GM18507 (cell line): ENCODE measurements at regions not wholly inside any gene's neighbourhood (a gene's known extent, or its start where the extent isn't known, plus 50 kb on each side); places are given as distances from the start of the nearest gene placed in this dataset.

Experiments used
- DNase-seq: peaks from one replicate; pipeline ENCODE4 v3.0.0; 2011; ENCODE audit warnings: low read depth; ENCODE audit not compliant: insufficient read length; ENCODE audit errors: extremely low spot score
- FAIRE-seq: peaks from 2 replicates; lab custom pipeline; 2011; peaks lifted over from hg19 to GRCh38; lab: Jason Lieb, UNC

DNA sequence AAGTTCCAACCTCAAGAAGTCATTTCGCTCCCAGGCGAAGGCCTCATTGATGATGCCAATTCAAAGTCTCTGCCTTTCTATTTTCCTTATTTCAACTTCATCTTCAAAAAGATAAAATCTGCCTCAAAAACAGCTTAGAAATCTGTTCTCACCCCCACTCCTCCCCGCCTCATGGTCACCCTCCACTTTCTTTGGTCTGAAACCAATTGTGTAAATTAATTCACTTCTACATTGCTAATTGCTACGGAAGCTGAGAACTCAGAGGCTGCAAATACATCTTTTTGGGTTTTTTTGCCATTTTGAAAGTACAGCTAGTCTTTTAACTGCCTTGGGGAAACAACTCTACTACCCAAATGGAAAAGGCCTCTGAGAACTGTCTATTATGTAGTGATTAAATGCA lies 350.0 kb upstream of the SLC24A2 start:
- FAIRE-seq: no peak
- DNase-seq: no peak

DNA sequence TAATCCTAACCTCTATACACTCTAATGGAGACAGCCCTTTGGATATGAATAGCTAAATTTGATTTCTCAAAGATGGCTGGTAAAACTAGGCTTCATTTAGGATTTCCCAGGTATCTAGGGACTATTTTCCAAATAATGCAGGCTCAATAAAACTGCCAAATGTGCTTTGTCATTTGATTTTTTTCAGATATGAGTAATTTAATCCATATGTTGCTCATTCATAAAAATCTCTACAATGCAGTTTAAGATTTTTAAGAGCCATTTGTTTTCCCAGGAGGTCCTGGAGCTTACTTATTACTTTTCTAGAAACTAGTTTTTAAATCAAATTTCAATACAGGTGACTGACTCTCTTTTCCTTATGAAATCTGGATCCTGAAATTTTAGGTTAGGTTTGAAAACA lies 349.3 kb upstream of the SLC24A2 start:
- no peak for FAIRE-seq

DNA sequence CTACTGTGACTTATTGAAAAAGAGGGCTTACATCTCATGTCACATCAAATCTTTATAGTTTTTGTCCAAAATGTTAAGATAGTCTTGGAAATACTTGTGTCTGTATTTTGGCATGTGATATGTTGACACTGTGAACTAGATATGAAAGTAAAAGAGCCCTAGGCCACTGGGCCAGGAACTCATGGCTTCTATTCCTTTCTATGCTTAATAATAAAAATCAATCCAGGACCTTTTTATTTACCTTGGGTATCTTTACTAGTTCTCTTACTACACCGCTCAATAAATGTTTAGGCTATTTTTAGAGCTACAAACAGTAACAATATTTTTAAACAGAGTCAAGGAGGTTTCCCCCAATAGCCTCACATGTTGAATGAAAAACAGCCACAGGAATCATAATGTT lies 348.6 kb upstream of the SLC24A2 start:
- no peak for FAIRE-seq
- DNase-seq: no peak

More for the DNA sequence above, 349.3 kb upstream of the SLC24A2 start:
- DNase-seq: no peak

DNA sequence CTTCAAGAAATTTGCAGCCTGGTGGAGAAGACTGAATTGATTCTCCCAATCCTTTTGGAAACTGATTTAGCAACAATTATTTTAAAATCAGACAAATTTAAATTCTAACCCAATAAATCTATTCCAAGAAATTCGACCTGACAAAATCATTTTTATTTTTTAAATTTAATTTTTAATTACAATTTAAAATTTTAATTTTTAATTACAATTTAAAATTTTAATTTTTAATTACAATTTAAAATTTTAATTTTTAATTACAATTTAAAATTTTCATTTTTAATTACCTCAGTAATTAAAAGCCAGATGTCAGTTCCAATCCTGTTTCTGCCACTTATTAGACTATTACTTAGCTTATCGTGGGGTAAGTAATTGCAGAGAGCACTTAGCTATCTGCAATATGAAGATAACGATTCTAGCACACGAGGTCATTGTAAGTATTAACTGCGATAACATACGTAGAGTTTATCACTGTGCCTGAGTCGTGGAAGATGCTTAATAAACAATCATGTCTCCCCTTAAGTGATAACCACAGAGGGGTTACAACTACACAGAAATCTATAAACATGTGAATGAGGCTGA lies 346.4 kb upstream of the SLC24A2 start:
- FAIRE-seq: no peak
- DNase-seq: no peak

DNA sequence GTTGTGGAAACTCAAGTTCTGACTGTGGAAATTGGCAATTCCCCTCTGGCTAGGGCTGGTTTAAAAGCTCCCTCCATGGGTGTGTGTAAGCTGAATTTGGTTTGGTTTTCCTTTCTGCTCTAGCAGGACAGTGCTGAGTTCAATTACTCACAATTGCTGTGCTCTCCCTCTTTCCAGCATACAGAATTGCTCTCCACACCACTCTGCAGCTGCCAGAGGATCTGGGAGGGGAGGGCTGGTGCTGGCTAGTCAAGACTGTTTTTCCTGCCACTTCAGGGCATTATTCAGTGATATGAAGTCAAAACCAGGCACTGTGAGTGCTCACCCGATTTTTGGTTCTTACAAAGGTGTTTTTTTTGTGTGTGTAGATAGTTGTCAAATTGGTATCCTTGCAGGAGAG lies 336.9 kb upstream of the SLC24A2 start:
- DNase-seq (no peak), FAIRE-seq (no peak)

DNA sequence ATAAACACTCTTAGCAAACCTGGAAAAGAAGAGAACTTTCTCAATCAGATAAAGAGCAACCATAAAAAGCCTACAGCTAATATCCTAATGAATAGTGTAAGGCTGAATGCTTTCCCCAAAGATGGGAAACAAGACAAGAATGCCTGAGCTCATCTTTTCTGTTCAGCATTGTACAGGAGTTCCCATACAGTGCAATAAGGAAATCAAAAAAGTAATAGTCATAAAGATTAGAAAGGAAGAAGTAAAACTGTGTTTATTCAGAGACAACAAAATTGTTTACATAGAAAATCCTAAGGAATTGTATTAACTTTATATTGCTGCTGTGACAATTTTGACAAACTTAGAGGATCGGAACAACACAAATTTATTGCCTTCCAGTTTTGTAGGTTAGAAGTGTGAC lies 330.7 kb upstream of the SLC24A2 start:
- FAIRE-seq (no peak), DNase-seq (no peak)

DNA sequence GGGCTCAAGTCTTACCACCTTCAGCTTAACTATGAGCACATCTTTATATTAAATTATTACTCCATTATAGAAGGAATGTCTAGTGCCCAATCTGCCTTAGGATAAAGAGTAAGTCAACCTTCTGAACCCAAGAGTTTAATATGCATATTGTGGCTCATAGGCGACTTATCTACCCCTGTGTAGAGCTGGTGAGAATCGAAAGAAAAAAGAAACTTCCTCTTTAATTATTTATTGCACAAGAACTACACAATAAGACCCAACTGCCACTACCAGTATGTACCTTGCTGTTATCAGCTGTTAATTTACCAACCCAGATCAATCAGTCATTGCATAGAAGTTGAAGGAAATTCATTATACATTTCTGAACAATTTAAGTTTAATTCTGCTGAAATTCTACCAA lies 329.1 kb upstream of the SLC24A2 start:
- FAIRE-seq: no peak
- no peak for DNase-seq

DNA sequence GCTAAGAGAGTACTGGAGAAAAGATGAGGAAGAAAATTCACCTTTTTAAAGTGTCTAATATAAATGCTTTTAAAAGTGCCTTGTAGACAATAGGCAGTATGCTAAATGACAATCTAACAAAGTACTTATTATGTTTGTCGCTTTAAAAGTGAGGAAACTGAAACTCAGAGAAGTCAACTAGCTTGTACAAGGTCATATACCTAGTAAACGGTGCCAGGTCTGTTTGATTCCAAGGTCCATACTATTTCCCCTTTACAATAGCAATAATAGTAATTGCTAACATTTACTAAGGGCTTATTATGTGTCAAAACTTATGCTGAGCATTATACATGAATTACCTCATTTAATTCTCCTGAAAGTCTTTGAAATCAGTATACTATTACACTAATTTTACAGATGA lies 328.6 kb upstream of the SLC24A2 start:
- DNase-seq: no peak
- FAIRE-seq: no peak

DNA sequence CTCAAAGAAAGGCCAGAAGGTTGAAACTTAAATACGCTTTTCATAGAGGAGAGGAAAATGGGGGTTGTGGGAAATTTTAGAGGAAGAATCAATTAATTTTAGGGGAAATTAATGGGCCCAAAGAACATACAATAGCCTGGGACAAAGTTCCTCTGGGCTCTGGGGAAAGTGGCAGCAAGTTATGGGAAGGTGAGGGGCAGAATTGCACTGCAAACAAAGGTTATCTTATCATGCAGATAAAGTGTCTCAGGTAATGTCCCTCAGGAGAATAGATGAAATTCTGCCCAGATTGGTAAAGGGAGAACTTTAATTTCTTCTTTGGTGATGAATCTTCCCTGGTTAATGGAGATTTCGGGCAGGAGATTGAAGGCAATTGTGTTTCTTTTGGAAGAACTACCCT lies 326.1 kb upstream of the SLC24A2 start:
- FAIRE-seq: no peak
- DNase-seq: no peak

DNA sequence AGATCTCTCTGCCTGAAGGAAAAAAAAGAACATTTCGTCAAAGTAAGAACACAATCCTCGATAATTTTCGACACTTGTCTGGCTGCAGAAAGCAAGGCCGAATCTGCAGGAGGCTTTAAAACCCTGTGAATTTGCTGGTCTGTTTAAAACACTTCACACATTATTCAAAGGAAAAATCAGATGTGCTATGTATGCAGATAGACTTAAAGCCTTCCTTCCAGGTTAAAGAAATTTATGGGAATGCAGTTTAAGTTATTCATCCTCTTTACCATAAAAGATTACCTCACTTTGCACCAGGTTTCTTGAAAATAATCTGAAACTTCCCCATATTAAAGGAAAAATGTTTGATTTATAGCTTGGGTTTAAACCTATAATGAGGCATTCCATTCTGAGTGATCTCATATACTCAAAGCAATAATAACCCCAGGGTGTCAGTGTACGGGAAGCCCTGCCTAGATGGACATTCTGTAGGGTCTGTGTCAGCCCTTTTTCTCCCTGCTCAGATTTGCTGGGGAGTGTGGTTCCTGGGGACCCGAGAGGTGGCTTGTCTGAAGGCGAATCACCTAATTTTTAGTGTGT lies 323.5 kb upstream of the SLC24A2 start:
- no peak for FAIRE-seq
- DNase-seq: no peak

DNA sequence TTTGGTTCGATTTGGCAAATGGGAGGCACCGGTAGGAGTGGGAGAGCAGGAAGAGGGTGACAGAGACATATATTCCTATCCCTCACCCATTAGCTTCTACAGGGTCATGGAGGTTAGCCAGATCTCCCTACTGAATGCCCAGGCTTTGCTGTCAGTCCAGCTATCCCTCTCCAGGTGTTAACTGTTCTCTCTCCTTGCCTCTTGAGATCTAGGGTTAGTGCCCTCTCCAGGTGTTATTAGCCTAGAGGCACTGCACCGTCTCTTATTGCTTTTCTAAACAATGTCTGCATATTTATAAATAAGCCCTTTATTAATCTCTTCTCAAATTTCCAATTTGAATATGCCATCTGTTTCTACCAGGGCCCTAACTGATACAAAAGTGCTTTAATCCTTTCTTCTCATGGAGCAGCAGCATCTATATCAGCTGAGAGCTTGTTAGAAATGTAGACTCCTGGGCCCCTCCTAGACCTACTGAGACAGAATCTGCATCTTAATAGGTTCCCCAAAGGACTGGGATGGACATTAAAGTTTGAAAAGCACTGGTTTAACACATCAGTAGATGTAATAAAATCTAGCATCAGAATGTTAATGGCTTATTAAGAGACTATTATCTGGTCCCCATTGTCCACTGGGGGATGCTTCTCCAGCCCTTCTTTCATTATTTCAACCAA lies 322.5 kb upstream of the SLC24A2 start:
- DNase-seq (no peak), FAIRE-seq (no peak)

DNA sequence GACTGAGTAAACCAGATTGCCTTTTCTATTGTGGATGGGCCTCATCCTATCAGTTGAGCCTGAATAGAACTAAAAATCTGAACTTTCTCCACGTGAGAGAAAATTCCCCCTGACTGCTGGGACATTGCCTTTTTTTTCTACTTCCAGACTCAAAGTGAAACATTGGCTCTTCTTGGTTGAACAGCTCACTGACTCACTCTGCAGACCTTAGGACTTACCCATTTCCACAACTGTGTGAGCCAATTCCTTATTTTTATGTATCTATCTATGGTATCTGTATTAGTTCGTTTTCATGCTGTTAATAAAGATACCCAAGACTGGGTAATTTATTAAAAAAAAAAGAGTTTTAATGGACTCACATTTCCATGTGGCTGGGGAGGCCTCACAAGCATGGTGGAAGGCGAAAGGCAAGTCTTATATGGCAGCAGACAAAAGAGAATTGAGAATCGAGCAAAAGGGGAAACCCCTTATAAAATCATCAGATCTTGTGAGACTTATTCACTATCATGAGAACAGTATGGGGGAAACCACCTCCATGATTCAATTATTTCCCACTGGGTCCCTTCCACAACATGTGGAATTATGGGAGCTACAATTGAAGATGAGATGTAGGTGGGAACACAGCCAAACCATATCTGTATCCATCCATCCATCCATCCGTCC lies 306.7 kb upstream of the SLC24A2 start:
- DNase-seq: no peak
- no peak for FAIRE-seq

DNA sequence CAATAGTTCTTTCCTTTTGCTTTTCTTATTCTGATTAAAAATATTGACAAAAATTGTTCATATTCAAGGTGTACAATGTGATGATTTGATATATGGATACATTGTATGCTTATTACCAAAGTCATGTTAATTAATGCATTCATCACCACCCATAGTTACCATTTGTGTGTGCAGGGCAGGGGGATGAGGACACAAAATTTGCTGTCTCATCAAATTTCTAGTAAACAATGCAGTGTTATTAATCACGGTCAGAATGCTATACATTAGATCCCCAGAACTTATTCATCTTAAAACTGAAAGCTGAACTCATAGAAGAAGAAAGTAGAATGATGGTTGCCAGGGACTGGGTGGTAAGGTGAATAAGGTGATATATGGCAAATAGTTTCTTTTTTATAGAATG lies 303.7 kb upstream of the SLC24A2 start:
- DNase-seq (no peak), FAIRE-seq (no peak)

DNA sequence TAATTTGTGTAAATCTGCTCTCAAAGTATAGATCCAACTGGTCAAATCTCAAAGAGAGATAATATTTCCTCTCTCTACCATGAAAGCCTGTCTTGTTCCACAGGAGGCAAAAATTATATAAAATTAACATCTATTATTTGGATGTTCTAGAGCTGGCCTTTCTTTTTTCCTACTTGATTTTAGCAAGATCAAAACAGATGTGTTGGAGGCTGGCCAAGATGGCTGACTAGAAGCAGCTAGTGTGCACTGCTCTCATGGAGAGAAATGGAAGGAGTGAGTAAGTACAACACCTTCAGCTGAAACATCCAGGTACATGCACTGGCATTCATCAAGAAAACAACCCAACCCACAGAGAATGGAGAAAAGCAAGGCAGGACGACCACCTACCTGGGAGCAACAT lies 298.6 kb upstream of the SLC24A2 start:
- FAIRE-seq (no peak), DNase-seq (no peak)

DNA sequence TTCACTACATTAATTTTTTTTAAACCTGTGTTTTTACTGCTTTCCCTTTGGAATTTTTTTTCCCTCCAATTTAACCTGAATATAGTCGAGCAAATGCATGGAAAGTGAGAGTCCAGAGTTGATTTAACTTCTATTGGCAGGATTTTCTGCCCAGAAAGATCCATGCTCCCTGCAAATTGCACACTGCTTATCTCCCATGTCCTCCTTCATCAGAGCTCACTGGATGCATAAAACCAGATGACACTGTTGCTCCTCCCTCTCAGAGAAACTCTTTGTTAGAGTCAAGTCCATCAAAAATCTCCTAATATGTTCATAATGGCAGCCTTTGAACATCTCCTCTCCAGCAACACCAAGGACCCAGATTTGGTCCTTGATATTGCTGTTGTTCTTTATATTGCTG lies 297.0 kb upstream of the SLC24A2 start:
- DNase-seq (no peak), FAIRE-seq (no peak)

DNA sequence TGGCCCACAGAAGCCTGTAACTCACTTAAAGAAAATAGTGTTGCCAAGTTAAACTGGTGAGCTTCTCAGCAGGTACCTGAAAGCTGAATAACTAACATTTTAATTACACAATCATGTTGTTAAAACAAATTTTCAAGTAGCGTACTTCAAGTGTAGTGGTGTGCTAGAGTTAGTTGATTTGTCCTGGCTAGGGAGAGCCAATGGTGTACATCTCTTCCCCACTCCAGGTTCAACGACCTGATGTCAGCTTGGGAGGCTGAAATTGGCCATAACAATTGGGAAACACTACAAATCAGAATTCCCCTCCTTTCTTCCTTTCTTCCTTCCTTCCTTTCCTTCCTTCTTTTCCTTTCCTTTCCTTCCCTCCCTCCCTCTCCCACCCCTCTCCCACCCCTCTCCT lies 295.3 kb upstream of the SLC24A2 start:
- DNase-seq (no peak), FAIRE-seq (no peak)

DNA sequence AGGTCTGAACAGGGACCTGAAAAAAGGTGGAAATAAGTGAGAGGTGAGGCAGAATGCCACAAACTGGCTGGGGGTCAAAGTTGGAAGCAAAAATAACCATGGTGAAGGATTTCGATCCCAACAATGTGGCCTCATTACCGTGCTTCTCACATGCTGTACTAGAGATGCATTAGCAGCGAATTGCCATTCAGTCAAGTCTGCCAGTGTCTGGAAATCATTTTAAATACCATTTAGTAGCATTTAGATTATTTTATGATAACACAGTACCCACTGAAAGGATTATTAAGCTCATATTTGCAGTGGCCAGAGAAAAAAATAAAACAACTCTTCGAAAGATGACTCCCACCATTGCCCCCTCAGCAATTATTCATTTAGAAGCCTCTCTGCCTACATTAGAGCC lies 294.6 kb upstream of the SLC24A2 start:
- FAIRE-seq (no peak), DNase-seq (no peak)

DNA sequence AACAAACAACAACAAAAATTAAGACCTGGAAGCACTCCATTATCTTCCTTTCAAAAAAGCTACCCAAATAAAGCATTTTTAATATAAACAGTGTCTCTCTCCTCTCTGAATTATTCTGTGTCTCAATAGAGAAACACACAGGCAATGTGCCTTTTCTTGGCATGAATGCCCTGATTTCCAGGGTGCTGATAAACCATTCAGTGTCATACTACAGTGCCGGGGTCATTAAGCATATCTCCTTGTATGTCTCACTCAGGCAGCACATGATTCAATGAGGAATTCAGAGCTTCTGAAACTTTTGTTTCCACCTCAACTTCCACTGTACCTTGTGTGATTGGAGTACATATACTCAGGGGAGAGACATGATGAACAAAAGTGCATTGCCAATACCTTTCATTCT lies 294.0 kb upstream of the SLC24A2 start:
- DNase-seq (no peak), FAIRE-seq (no peak)

DNA sequence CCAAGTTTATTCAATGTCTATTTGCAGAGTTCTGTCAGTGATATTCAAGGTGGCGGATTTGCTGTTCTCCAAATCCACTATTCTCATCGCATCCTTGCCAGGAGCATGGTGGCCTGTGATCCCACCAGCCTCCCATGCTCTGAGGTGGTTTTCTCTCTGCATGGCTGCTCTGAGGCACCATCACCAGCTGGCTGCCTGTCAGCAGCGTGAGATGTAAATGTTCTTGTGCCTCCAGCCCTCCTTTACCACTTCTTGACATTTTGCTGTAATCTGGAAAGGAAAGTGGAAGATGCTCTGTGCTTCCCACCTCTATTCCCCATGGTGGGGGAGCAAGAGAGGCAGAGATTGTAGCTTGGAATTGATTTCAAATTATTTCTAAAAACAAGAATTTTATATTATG lies 293.6 kb upstream of the SLC24A2 start:
- FAIRE-seq (no peak), DNase-seq (no peak)

DNA sequence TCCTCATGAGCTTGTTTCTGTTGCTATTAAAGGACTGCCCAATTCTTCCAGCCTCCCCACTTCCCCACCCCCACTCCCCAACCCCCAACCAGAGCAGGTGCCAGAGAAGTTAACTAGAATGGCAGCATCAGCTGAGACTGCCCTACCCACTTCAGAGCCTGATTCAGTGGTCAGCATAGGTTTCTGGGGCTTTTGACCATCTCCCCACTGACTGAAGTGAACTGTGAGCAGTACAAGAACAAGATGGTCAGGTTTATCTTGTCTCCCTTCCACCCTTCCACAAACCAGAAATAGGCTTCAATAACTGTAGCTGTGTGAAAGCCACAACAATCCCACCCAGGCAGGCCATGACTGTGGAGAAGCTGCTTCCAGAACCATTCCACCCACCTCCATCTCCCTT lies 289.4 kb upstream of the SLC24A2 start:
- FAIRE-seq (no peak), DNase-seq (no peak)

DNA sequence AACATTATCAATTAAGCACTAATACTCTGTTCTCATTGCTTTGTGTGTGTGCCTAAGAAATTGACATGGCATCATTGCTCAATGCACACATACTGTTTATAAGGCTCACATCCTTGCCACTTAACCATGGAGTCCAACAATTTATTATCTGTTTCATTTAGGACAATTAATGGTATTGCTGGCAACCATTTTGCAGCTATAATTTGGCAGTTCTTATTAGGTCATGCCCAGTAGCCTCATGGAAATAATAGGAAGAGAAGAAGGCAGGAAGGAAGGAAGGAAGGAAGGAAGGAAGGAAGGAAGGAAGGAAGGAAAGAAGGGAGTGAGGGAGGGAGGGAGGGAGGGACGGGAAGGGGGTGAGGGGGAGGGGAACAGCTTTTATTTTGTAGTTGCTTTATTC lies 285.5 kb upstream of the SLC24A2 start:
- FAIRE-seq (no peak), DNase-seq (no peak)
